GM18502 (cell line): ENCODE measurements at regions not wholly inside any gene's neighbourhood (a gene's known extent, or its start where the extent isn't known, plus 50 kb on each side); places are given as distances from the start of the nearest gene placed in this dataset.
"Not testable (repeated sequence)": the region's sequence is repeated elsewhere in the genome, so short reads cannot be mapped to it uniquely, and the experiment has no call there.

Experiments used
- ATAC-seq: cut with Tn5 transposase; IDR thresholded peaks from one replicate; pipeline ENCODE4 v1.9.1; 2021; ENCODE audit warnings: mild to moderate bottlenecking; ENCODE audit not compliant: unreplicated experiment, poor library complexity

DNA sequence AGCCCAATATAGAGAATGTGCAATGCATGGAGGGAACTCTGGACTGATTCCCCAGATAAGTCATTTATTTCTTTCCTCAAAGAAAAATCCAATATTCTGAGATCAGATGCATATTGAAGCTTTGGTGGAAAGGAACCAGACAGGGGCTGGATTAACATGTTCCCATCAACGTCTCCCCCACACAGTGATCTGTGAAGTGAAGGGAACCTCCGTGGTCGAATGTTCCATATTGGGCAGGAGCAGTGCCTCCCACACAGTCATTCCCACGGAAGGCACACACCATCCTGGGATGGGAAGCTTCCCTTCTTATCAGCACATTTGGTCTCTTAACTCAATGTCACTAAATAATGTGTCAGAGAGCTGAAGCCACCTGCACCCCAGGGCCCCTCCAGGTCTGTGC, 247.1 kb downstream of the BCL11B start:
- no peak for ATAC-seq

DNA sequence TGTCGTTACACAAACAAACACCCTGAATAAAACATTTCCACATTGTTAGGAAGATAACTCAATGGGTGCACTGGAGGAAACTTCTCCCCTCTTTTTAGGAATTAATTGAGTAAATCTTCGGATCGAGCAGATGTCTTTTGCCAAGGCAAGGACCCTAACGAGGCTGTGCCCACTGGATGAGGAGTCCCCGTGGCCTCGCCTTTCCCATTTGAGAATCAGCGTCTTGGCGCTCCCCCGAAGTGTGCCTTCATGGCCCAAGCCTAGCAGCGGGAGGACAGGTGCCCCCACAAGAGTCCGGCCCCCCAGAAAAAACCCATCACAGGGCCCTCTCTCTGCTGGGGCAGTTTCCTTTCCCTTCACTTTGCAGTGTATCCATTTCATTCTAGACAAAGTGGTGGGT, 246.6 kb downstream of the BCL11B start:
- ATAC-seq: no peak

DNA sequence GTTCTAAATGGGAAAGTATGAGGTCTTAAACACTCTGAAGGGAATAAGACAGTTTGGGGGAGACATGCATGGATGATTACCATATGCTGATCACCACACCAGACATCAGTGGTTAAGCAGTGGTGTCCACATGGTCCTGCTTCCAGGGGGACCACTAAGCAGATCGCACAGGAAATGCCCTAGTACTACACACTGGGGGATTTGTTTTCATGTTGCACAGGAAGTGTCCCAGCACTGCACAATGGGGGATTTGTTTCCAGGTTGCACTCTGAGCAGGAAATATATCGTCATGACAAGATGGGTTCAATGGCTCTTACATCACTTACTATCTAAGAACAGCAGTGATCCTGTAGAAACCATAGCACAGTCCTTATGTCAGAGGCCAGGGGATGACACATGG, 245.5 kb downstream of the BCL11B start:
- no peak for ATAC-seq

DNA sequence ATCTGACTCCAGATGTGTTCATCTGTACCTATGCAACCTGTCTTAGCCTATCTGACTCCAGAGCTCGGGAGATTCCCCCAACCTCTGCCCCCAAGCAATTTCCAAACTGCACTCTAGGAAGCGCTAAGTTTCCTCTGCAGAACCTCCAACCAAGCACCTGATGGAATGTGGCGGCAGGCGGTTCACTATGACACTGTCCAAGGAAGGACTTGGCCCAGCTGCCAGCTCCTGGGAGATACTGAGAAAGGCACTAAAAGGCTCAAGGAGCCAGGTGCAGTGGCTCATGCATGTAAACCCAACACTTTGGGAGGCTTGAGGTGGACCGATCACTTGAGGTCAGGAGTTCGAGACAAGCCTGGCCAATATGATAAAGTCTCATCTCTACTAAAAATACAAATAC, 244.0 kb downstream of the BCL11B start:
- ATAC-seq: no peak

DNA sequence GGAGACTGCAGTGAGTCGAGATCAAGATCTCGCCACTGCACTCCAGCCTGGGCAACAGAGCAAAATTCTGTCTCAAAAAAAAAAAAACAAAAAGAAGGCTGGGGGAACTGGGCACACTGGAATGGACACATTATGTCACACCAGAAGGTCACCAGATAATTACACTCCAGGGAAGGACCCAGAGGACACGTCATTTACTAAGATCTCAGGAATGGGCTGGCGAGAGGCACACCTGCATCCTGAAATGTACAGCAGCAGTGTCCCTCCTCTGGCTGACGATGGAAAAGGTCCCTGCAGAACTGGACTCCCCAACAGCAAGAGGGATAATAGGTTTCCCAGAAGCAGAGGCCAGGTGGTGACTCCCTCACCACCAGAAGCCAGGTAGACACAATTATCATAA, 243.5 kb downstream of the BCL11B start:
- no peak for ATAC-seq

DNA sequence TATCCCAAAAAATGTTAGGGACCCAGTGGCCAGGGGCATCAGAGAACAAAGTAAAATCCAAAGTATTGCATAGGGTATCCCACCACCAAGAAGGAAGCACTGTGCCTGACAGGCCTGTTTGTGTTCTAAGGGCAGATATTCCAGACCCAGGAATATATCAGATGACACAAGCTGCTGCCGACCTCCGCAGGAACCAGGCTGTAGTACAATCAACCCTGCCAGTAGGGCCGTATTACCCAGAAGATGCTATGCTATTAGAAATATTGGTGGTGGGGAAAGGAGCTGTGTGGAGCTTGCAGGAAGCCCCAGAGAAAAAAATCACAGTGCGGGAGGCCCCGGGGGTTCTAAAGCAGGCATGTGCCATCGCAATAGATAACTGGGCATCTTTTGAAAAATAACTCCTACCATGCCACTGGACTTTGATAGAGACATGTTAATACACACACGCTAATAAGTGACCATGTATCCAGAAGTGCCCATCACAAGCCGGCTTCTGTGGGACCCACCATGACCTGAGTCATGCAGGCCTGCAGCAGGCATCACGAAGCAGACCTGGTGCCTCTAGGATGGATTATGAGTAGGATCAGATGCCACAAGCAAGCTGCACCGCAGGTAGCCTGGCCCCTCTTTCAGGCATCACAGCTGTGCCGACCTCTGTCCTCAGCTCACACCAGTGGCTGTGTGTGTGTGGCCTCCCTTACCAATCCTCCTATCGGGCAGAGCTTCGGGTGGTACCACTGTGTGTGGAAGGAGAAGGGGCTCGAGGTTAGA, 242.7 kb downstream of the BCL11B start:
- ATAC-seq: no peak

DNA sequence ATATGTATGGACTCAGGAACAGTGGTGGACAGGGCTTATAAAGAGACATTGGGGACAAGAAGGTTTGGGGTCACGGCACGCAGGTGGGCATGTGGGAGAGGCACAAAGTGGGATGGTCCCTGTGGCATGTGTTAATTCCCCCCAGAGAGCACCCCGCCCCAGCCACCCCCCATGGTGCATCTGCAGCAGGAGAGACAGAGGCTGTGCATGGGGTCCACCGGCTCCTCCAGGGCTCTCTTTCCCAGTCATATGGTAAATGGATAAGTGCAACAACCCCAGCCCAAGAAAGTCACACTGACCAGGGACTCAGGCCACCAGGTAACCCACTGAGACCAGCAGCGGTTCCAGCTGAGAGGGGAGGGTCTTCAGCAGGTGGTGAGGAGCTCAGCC, 242.1 kb downstream of the BCL11B start:
- no peak for ATAC-seq

DNA sequence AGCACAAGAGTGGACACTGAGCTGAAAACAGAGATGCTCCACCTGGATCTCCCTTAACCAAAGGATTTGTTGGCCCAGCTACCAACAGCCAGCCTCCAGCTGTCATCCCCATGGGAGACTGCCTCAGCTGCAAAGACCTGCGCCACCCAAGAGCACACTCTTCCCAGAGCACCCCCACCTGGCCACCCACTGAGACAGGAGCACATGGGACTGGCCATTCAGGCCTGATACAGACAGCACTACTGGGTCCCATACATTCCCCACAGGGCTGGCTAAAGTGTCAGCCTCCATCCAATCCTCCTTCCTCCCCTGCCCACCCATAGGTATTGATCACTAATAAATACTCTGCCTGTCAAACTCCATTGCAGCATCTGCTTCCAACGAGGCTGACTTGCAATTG, 241.5 kb downstream of the BCL11B start:
- ATAC-seq: no peak

DNA sequence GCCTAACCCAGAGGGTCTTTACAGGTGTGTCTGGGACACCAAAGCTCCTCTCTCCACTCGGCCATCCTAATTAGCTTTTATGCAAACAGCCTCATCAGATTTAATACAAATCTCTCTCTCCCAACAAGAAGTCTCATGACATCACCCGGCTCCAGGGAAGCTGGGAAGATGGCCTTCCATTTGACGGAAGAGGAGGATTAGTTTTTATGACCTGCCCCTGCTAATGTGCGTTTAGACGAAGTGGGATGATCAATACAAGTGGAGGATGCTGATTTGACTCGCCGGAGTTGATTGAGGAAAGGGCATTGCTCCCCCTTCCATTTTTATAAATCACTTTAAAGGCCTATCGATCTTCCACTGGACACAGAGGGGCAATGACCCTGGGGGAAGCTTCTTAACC, 239.2 kb downstream of the BCL11B start:
- no peak for ATAC-seq

DNA sequence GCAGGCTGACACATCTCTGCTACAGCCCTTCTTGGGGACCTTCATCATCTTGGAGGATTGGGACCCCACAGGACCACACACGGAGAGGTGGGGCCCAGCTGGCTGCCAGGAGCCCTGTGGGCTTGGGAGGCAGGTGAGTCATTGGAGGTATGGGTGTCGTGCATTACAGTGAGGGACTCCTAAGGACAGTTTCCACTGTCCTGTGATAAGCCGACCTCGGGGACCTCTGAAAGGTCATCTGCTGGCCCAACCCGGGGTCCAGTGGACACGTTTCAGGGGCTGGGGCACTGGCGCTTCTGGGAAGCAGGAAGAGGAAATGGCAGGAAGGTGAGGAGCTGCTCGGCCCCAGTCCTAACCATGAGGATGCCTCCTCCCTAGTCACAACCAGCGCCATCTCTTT, 238.0 kb downstream of the BCL11B start:
- no peak for ATAC-seq

DNA sequence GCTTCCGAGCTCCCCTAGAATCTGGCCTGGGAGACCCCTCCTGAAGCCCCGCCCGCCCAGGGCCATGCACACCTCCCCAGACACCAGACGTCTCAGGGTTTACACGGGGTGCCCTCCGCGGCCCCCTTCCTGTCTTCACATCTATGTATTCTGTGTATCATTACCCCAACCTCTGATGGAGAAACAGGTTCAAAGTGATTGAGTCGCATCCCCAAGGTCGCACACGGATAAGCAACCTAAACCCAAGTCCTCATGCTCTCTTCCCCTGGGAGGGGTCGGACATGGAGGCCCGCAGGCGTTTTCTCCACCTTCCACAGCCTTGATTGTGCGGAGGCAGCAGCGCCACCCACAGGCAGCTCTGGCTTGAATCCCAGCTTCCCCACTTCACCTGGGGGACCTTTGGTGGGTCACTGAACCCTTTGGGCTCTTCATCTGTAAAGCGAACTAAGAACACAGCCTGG, 237.3 kb downstream of the BCL11B start:
- no peak for ATAC-seq

DNA sequence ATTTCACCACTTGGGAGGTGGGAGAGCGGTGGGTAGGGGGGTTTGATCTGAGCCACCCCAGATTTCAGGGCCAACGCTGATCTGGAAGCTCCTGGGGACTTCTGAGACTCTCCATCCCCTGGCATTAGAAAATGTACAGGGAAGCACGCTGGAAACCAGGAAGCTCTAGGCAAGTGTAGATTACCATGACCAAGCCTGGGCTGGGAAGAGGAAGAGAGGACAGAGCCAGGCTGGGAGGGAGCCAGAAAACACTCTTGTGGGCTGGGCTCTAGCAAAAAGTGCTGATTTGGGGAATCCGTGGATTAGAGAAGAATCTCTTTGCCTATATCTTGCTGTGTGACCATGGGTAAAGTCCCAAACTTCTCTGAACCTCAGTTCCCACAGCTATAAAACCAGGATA, 236.7 kb downstream of the BCL11B start:
- ATAC-seq: no peak

DNA sequence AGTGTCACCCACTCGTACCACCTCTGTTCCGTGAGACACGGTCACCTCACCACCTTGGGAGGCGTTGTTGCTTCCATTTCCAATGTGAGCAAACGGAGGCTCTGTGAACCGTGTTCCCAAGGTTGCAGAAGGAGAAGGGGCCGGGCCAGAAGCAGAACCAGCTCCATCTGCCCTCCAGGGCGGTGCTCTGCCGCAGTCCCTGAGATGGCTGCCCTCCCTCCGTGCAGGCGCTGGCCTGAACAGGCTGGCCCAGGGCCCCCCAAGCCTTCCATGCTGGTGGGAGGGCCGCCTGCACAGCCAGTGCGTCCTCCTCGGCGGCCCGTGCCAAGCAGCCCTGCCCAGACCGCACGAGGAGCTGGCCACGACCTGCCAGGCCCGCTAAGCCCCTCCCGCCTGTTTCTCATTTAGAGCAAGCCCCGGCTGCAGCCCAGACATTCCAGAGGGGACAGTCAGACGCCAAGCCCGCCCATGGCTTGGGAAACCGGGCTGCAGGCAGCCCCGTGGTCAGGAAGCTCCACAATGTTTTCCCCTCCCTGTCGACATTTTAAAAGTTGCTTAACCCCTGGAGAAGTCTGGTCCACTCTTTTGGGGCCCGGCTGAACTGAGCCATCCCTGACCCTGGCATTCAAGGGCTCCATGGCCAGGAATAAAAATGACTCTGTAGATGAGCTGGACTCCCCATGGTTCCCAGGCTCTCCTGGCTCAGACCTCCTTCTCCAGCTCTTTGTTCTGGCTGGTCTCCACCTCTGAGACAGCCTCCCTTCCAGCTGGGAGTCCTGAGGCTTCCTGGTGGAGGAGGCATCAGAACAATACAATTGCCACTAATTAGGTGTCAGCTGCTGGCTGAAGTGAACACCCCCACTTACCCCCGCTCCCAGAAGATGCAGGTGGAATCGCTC, 236.0 kb downstream of the BCL11B start:
- ATAC-seq: no peak

DNA sequence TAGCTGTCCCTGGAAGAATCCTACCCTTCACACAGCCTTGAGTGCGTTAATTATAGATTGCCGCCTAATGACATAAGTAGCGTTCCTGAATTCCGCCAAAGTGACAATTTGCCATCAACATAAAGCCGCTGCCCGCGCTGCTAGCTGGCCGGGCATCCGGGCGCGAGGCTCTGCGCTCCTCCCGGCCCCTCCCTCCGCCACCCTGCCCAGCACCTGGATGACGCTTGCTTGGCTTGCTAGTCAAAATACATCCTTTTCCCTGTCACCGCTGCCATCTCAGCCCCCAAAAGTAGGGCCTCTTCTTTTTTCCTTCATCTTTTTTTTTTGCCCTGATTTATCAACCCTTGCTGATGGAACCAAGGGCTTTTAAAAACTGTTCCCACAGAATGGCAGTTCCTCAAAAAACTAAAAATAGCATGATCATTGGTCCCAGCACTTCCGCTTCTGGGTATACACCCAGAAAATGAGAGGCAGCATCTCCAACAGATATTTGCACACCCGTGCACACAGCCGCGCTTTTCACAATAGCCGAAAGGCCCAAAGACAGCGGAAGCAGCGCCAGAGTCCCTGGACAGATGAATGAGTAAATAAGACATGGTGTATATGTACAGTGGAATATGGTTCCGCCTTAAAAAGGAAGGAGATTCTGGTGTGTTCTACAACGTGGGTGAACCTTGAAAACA, 235.2 kb downstream of the BCL11B start:
- no peak for ATAC-seq

DNA sequence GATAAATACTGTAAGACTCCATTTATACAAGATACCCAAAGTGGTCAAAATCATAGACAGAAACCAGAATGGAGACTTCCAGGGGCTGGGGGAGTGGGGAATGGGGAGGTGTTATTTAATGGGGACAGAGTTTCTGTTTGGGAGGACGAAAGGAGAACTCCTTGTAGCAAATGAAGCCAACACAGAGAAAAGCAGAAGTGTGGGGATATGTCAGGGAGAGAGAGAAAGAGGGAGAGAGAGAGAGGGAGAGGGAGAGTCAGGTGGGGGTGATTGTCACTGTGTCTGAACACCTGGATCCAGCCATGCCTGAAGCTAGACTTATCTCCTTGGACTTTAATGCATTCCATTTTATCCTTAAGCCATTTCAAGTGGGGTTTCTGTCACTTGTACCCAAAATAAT, 234.7 kb downstream of the BCL11B start:
- not testable (repeated sequence) for ATAC-seq

DNA sequence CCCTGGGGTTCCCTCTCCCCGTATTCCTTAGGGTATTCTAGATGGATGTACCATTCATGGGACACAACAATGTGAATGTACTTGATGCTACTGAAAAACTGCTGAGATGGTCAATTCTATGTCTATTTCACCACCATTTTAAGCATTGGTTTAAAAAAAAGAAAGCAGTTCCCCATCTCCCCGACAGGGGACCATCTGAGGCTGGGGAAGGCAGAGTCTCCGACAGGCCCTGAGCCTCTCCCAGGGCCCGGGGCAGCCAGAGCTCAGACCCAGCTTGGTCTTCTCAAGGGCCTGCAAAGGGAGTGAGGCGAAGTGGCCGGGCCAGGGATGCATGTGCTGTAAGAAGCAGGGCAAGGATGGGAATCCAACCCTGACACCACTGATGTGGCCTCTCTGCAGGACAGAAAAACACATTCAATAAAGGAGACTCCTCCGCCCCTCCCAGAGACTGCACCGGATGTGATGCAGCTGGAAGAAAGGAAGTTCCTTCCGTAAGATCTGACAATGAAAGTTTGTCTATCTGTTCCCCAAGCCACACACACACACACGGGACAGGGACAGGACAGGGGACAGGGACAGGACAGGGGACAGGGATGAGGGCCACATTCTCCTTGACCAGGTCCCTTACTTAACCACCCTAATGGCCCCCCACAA, 234.1 kb downstream of the BCL11B start:
- ATAC-seq: no peak

DNA sequence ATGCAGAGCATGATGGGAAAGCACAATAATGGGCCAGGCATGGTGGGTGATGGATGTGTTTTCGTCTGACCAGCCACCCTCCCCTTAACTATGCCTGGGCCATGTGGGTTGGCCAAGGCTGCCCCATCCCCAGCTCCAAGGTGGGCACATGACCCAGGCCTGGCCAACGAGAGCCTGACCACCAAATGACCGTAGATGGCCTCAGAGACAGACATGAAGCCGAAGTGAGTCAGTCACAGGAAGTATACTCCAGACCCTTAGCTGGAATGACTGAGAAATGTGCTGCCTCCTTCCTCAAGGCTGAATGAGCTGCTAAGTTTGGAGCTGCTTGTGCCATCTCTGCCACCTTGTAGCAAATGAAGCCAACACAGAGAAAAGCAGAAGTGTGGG, 233.6 kb downstream of the BCL11B start:
- ATAC-seq: no peak

DNA sequence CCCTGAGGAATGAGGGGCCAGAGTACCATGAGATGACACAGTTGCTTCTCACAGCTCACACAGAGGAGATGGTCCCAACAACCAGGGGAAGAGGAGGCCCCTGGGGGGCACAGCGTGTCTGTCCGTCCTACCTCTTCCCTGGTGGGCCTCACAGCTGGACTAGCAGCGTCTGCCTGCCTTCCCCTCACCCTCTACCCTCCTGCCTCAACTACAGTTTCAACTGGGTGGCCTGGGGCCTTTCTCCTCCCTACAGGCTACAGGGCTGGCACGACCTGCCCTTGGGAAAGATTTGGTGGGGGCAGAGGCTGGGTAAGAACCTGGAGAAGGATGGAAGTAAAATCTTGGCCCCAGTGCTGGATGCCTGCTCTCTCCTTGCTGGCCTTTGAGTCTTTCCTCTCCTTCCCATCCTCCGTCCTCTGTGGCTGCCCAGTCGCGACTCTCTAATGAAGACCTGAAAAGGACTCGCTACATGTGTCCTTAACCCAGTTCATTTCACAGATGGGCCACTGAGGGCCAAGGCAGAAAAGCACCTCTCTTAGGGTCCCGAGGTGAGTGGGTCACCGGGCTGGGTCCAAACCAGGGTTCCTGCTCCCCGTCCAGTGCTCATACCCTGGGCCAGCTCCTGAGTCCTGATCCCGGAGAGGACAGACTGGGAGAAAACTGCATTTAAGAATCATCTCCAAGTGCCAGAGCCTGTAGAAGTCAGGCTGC, 232.5 kb downstream of the BCL11B start:
- no peak for ATAC-seq

DNA sequence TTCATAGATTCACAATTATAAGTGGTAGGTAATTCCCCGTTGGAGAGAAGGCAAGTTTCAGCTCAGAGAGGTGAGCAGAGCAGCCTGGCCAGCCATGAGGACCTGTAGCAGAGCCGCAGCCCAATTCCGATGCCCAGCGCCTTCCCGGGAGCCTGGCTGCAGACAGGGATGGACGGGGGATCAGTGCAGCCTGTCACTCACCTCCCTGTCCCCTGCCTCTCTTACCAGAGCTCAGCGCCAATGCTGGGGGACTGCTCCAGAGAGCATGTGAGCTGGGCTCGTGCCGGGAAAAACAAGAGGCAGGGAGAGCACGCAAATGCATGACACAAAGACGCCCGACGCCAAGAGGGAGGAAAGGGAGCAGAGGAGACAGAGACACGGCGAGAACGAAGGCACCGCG, 231.9 kb downstream of the BCL11B start:
- no peak for ATAC-seq

DNA sequence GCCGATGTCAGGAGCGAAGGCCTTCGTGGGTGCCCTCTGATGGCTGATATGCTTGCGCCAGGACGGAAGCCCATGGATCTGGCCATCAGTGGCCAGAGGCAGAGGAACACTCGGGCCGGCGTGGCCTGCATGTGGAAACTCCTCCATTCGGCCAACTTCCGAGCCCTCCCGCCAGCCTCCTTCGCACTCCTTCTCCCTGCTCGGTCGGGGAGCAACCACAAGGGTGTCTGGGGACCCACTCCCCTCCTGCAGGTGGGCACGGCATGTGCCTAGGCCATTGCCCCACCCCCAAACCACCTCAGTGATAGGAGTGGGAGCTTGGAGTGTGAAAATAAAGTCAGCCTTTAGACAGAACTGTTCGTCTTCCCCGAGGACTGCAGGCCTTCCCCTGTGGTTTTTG, 231.3 kb downstream of the BCL11B start:
- ATAC-seq: no peak
